ENCODE measurements at regions not wholly inside any gene's neighbourhood (a gene's known extent, or its start where the extent isn't known, plus 50 kb on each side); places are given as distances from the start of the nearest gene placed in this dataset.

GRCh38 chr1:234712891-234713305, 102.9 kb upstream of the IRF2BP2 start:
- no peak overlapping the region for H3K27ac ChIP-seq (ENCODE audit: low read depth, low read length, poor library complexity, severe bottlenecking)
- no TSS peak for BruUV-seq (replicated peaks)
- H3K4me1 ChIP-seq (ENCODE audit: insufficient read depth, low read length, poor library complexity, severe bottlenecking) = no peaks in the 10 kb centered on the region
- H3K4me3 ChIP-seq (ENCODE audit: low read depth, low read length, poor library complexity, severe bottlenecking) = no peak overlapping the region
- TF ChIP-seq EZH2 (IDR thresholded peaks at IDR 0.05; ENCODE audit: borderline replicate concordance, low read depth, low read length, poor library complexity, severe bottlenecking) = no peak
- TF ChIP-seq CTCF (conservative IDR thresholded peaks at IDR 0.05; ENCODE audit: low read depth, low read length) = no peak
- no peaks in the 10 kb centered on the region for H3K9me3 ChIP-seq (ENCODE audit: low read depth, low read length, poor library complexity, severe bottlenecking)
- H3K27me3 ChIP-seq (replicated peaks; ENCODE audit: insufficient read depth, low read depth, low read length, poor library complexity) = no peaks in the 10 kb centered on the region
- POLR2A ChIA-PET (ENCODE audit: low non-redundant PET) = no interaction called here
- no peak for DNase-seq (ENCODE audit: low spot score)
- CTCF ChIA-PET = no interaction called here
- intact Hi-C loops (cut with micrococcal nuclease; ENCODE audit: unreplicated experiment) = no loop called here
- no peaks in the 10 kb centered on the region for H3K36me3 ChIP-seq (ENCODE audit: insufficient read depth, low read length, poor library complexity, severe bottlenecking)

GRCh38 chr1:234710936-234711724, 101.2 kb upstream of the IRF2BP2 start:
- BruUV-seq (replicated peaks) = no TSS peak
- no peak for DNase-seq (ENCODE audit: low spot score)
- TF ChIP-seq CTCF (conservative IDR thresholded peaks at IDR 0.05; ENCODE audit: low read depth, low read length) (no peak), EZH2 (IDR thresholded peaks at IDR 0.05; ENCODE audit: borderline replicate concordance, low read depth, low read length, poor library complexity, severe bottlenecking) (no peak)
- intact Hi-C loops (cut with micrococcal nuclease; ENCODE audit: unreplicated experiment) = no loop called here
- Histone ChIP-seq H3K36me3 (ENCODE audit: insufficient read depth, low read length, poor library complexity, severe bottlenecking) (no peaks in the 10 kb centered on the region), H3K4me1 (ENCODE audit: insufficient read depth, low read length, poor library complexity, severe bottlenecking) (no peaks in the 10 kb centered on the region), H3K27ac (ENCODE audit: low read depth, low read length, poor library complexity, severe bottlenecking) (no peak overlapping the region), H3K27me3 (replicated peaks; ENCODE audit: insufficient read depth, low read depth, low read length, poor library complexity) (no peaks in the 10 kb centered on the region), H3K4me3 (ENCODE audit: low read depth, low read length, poor library complexity, severe bottlenecking) (no peak overlapping the region), H3K9me3 (ENCODE audit: low read depth, low read length, poor library complexity, severe bottlenecking) (no peaks in the 10 kb centered on the region)
- ChIA-PET POLR2A (ENCODE audit: low non-redundant PET) (no interaction called here), CTCF (no interaction called here)

GRCh38 chr1:234710381-234710780, 100.4 kb upstream of the IRF2BP2 start:
- intact Hi-C loops (cut with micrococcal nuclease; ENCODE audit: unreplicated experiment) = no loop called here
- POLR2A ChIA-PET (ENCODE audit: low non-redundant PET) = no interaction called here
- no TSS peak for BruUV-seq (replicated peaks)
- no peaks in the 10 kb centered on the region for H3K36me3 ChIP-seq (ENCODE audit: insufficient read depth, low read length, poor library complexity, severe bottlenecking)
- no peaks in the 10 kb centered on the region for H3K27me3 ChIP-seq (replicated peaks; ENCODE audit: insufficient read depth, low read depth, low read length, poor library complexity)
- no peaks in the 10 kb centered on the region for H3K4me1 ChIP-seq (ENCODE audit: insufficient read depth, low read length, poor library complexity, severe bottlenecking)
- CTCF ChIA-PET = no interaction called here
- no peak overlapping the region for H3K4me3 ChIP-seq (ENCODE audit: low read depth, low read length, poor library complexity, severe bottlenecking)
- TF ChIP-seq EZH2 (IDR thresholded peaks at IDR 0.05; ENCODE audit: borderline replicate concordance, low read depth, low read length, poor library complexity, severe bottlenecking) (no peak), CTCF (conservative IDR thresholded peaks at IDR 0.05; ENCODE audit: low read depth, low read length) (no peak)
- H3K27ac ChIP-seq (ENCODE audit: low read depth, low read length, poor library complexity, severe bottlenecking) = no peak overlapping the region
- no peak for DNase-seq (ENCODE audit: low spot score)
- H3K9me3 ChIP-seq (ENCODE audit: low read depth, low read length, poor library complexity, severe bottlenecking) = no peaks in the 10 kb centered on the region
